Stimulated activated CD4-positive, alpha-beta T cell treated with anti-CD3 and anti-CD28 coated beads, Interleukin-1b, Interleukin-23, amount 100 ng/mL, for 1 hour (primary cell): ENCODE measurements at regions not wholly inside any gene's neighbourhood (a gene's known extent, or its start where the extent isn't known, plus 50 kb on each side); places are given as distances from the start of the nearest gene placed in this dataset.

ENCODE experiments used
- DNase-seq, 2 donors: peaks; one replicate each; pipeline ENCODE4 v3.0.0-alpha.2; 2020; ENCODE audit warnings: low read depth in 2 of 2

GRCh38 chr18:66749481-66750035, 145.7 kb upstream of the CDH19 start:
- no peak for DNase-seq

- no peak for DNase-seq
Observed at GRCh38 chr18:66749030-66749429, 145.1 kb upstream of the CDH19 start.

GRCh38 chr18:66742832-66743231, 138.9 kb upstream of the CDH19 start:
- no peak for DNase-seq

GRCh38 chr18:66735933-66736332, 132.0 kb upstream of the CDH19 start:
- DNase-seq = no peak

- no peak for DNase-seq
Observed at GRCh38 chr18:66734451-66734850, 130.6 kb upstream of the CDH19 start.

- no peak for DNase-seq
Observed at GRCh38 chr18:66731890-66732289, 128.0 kb upstream of the CDH19 start.

GRCh38 chr18:66729442-66730239, 125.8 kb upstream of the CDH19 start:
- DNase-seq = no peak

GRCh38 chr18:66728951-66729350, 125.1 kb upstream of the CDH19 start:
- no peak for DNase-seq

GRCh38 chr18:66727991-66728390, 124.1 kb upstream of the CDH19 start:
- no peak for DNase-seq

- DNase-seq = no peak
Observed at GRCh38 chr18:66724664-66725356, 120.9 kb upstream of the CDH19 start.

GRCh38 chr18:66722671-66723070, 118.8 kb upstream of the CDH19 start:
- DNase-seq = no peak

- no peak for DNase-seq
Observed at GRCh38 chr18:66708646-66709045, 104.8 kb upstream of the CDH19 start.

- no peak for DNase-seq
Observed at GRCh38 chr18:66707473-66707872, 103.6 kb upstream of the CDH19 start.

GRCh38 chr18:66695281-66695680, 91.4 kb upstream of the CDH19 start:
- DNase-seq = no peak

- no peak for DNase-seq
Observed at GRCh38 chr18:66694852-66695251, 91.0 kb upstream of the CDH19 start.

- DNase-seq = no peak
Observed at GRCh38 chr18:66687635-66688034, 83.7 kb upstream of the CDH19 start.

- DNase-seq = no peak
Observed at GRCh38 chr18:66682855-66683322, 79.0 kb upstream of the CDH19 start.

GRCh38 chr18:66676699-66677098, 72.8 kb upstream of the CDH19 start:
- no peak for DNase-seq

GRCh38 chr18:66674286-66674685, 70.4 kb upstream of the CDH19 start:
- DNase-seq = no peak

- DNase-seq = no peak
Observed at GRCh38 chr18:66668706-66669105, 64.8 kb upstream of the CDH19 start.

GRCh38 chr18:66662632-66663031, 58.7 kb upstream of the CDH19 start:
- DNase-seq = no peak

- DNase-seq = no peak
Observed at GRCh38 chr18:66655407-66655806, 51.5 kb upstream of the CDH19 start.
